Activated CD4-positive, alpha-beta T cell treated with anti-CD3 and anti-CD28 coated beads for 36 hours (primary cell): ENCODE measurements at regions not wholly inside any gene's neighbourhood (a gene's known extent, or its start where the extent isn't known, plus 50 kb on each side); places are given as distances from the start of the nearest gene placed in this dataset.
"Not testable (repeated sequence)": the region's sequence is repeated elsewhere in the genome, so short reads cannot be mapped to it uniquely, and the experiment has no call there.

Experiments used
- ATAC-seq: fragments of 200-7000 bp; cut with Tn5 transposase; one replicate; pipeline ENCODE4 v1.10.0; 2021; ENCODE audit warnings: mild to moderate bottlenecking, moderate library complexity
- CTCF ChIA-PET: fragments of 350-600 bp; sonication (Branson Sonifier 250); formaldehyde crosslinking; loops from one replicate; lab custom pipeline; 2021; ENCODE audit warnings: antibody characterized with exemption; lab: Charles Lee
- POLR2A ChIA-PET: fragments of 350-600 bp; sonication (Branson Sonifier 250); formaldehyde crosslinking; loops from one replicate; lab custom pipeline; 2021; ENCODE audit warnings: antibody characterized with exemption, inconsistent platforms; lab: Charles Lee
- DNase-seq: peaks from one replicate; pipeline ENCODE4 v3.0.0-alpha.2; 2020
- H3K27ac Mint-ChIP-seq: one replicate; pipeline ENCODE4 v1.8.0; 2021; ENCODE audit warnings: mixed read lengths
- H3K27me3 Mint-ChIP-seq: one replicate; pipeline ENCODE4 v1.8.0; 2021; ENCODE audit warnings: mixed read lengths
- H3K36me3 Mint-ChIP-seq: one replicate; pipeline ENCODE4 v1.8.0; 2021; ENCODE audit warnings: low read depth, mixed read lengths
- H3K4me1 Mint-ChIP-seq: one replicate; pipeline ENCODE4 v1.8.0; 2021; ENCODE audit warnings: mixed read lengths
- H3K4me3 Mint-ChIP-seq: one replicate; pipeline ENCODE4 v1.8.0; 2021; ENCODE audit warnings: mild to moderate bottlenecking, moderate library complexity, mixed read lengths
- H3K9me3 Mint-ChIP-seq: one replicate; pipeline ENCODE4 v1.8.0; 2021; ENCODE audit warnings: low read depth, mixed read lengths
- intact Hi-C, 2 experiments: fragments of 100-400 bp; cut with DNase I in 1 of 2; cut with micrococcal nuclease in 1 of 2; formaldehyde crosslinking; loops; one replicate each; pipeline versions ENCODE4 v1.14.2 to v1.15.1; 2022 to 2024; cut with DNase I, micrococcal nuclease

DNA sequence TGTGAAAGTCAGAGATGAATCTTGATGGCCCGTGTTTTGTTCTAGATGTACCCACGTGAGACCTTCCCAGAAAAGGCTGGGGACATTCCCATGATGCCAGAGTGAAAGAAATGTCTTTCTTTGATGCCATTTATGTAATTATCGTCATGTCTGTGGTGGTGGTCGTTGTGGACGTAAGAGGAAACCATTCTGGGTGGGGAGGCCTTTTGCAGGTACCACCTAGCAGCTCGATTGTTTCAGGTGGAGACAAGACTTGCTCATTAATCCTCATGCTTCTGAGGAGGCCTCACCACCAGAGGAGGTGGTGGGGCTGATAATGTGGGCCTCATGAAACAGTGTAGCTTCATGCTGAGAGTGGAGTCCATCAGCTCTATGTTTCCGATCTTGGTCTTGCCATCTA lies 58.1 kb upstream of the USP3 start:
- Mint-ChIP-seq H3K4me3 (no peak overlapping the region), H3K36me3 (no peaks in the 10 kb centered on the region), H3K9me3 (no peaks in the 10 kb centered on the region), H3K27ac (no peak overlapping the region), H3K4me1 (peaks cover 22% of the 10 kb centered on the region), H3K27me3 (no peaks in the 10 kb centered on the region)
- no peak for DNase-seq
- ChIA-PET POLR2A (interaction anchor here (0.5 kb wide), 1 partner anchor 10 kb away, joined by 3 read pairs; no protein-coding TSS in a partner anchor), CTCF (interaction anchor here (0.8 to 1.2 kb wide), 3 partner anchors 119 to 622 kb away, joined by 3 read pairs; no protein-coding TSS in a partner anchor)
- ATAC-seq: no peak
- intact Hi-C loops: no loop called here

DNA sequence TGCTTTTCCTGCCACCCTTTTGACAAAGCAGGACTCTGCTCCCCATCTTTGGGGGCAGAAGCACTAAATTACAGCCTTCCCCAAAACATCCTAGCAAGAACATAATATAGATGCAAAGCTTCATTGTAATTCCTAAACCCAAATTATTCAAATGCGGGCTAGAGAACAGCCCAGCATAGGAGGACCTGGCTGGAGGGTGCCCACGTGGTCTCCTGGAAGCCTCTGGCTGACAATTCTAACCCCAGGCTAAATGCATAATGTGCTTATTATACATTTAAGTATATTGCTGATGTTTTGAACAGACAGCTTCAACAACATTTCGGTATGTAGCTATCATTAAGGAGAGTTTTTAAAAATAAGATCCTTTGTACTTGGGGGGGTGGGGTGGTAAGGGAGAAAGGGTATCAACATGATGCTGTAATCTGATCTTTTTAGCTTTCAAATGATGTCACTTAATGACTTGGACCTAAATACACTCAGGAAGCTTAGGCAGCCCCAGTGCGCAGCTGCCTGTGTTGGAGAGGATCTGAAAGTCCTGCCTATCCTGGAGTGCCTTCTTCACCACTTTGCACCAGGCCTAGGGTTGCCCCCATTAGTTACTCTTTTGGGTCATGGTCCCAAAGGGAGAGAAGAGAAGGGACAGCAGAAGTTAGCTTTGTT lies 57.2 kb upstream of the USP3 start:
- DNase-seq: no peak
- Mint-ChIP-seq H3K27me3 (no peaks in the 10 kb centered on the region), H3K36me3 (no peaks in the 10 kb centered on the region), H3K4me1 (peaks cover 13% of the 10 kb centered on the region), H3K9me3 (no peaks in the 10 kb centered on the region), H3K27ac (no peak overlapping the region), H3K4me3 (no peak overlapping the region)
- ATAC-seq: no peak
- ChIA-PET POLR2A (interaction anchor here (0.5 to 0.8 kb wide), 2 partner anchors 10 to 11 kb away, joined by 3 read pairs; no protein-coding TSS in a partner anchor), CTCF (interaction anchor here (0.6 to 1.3 kb wide), 8 partner anchors 14 to 621 kb away, joined by 3 read pairs; no protein-coding TSS in a partner anchor)
- intact Hi-C loops: no loop called here

DNA sequence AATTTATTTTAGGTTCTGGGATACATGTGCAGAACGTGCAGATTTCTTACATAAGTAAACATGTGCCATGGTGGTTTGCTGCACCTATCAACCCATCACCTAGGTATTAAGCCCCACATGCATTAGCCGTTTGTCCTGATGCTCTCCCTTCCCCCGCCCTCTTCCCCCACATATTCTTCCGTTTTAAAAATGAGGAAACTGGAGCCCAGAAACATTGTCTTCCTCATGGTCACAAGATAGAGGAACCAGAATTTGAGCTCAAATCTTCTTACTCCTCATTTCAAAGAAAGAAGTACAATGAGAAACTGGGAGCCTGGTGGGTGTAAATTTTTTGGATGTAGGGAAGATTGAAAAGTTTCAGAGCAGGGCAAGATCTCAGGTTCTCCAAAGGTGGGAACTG lies 56.1 kb upstream of the USP3 start:
- Mint-ChIP-seq H3K27ac (no peak overlapping the region), H3K4me3 (no peak overlapping the region), H3K27me3 (no peaks in the 10 kb centered on the region), H3K4me1 (peaks cover 8% of the 10 kb centered on the region), H3K9me3 (no peaks in the 10 kb centered on the region), H3K36me3 (no peaks in the 10 kb centered on the region)
- no peak for DNase-seq
- intact Hi-C loops: no loop called here
- no peak for ATAC-seq
- CTCF ChIA-PET: interaction anchor here (1.3 kb wide), 2 partner anchors 15 to 27 kb away, joined by 3 read pairs; no protein-coding TSS in a partner anchor
- POLR2A ChIA-PET: no interaction called here

DNA sequence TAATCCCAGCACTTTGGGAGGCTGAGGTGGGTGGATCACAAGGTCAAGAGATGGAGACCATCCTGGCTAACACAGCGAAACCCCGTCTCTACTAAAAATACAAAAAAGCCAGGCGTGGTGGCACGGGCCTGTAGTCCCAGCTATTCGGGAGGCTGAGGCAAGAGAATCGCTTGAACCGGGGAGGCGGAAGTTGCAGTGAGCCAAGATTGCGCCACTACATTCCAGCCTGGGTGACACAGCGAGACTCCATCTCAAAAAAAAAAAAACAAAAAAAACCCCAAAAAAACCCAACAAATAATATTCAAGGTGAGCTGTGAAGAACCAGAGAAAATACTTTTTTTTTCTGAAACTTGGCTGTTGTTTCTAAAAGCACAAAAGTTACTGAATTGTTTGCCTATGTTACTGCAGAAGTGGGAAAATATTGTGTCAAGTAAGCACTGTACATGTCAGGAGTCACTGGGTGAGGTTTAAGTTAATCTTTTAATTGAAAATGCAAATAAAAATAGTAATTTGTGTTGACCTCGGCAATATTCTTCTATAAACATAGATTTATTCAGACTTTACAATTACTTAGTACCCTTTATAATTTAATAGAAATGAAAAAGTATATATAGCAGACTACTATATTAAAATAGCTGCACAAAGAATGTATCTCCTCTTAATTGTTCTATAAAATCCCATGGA lies 55.4 kb upstream of the USP3 start:
- H3K4me3 Mint-ChIP-seq, POLR2A ChIA-PET, H3K9me3 Mint-ChIP-seq, H3K27me3 Mint-ChIP-seq, H3K4me1 Mint-ChIP-seq, ATAC-seq, H3K27ac Mint-ChIP-seq, H3K36me3 Mint-ChIP-seq, intact Hi-C loops, DNase-seq: not testable (repeated sequence)
- CTCF ChIA-PET: interaction anchor here (0.7 kb wide), 1 partner anchor 60 kb away, joined by 3 read pairs; no protein-coding TSS in a partner anchor

DNA sequence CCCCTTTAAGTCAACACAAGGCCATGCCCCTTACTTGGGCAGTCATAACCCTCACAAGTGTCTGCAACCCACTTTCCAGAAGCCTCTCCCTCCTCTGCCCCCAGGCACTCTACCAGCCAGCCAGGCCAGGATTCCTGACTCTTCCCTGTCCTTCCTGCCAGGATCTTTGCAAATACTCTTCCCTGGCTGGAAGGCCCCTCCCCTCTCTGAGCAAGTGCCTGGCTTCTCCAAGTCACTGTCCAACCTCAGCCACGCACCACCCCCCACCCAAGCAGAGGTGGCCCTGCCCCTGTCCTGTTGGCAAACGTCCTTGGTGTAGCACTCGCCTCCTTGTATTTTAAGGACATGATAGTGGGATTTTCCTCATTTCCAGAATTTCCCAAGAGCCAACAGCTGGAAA lies 54.7 kb upstream of the USP3 start:
- intact Hi-C loops: no loop called here
- H3K27ac Mint-ChIP-seq: no peak overlapping the region
- POLR2A ChIA-PET: no interaction called here
- CTCF ChIA-PET: interaction anchor here (0.7 kb wide), 1 partner anchor 61 kb away, joined by 3 read pairs; no protein-coding TSS in a partner anchor
- no peak for ATAC-seq
- H3K4me1 Mint-ChIP-seq: peaks cover 8% of the 10 kb centered on the region
- H3K36me3 Mint-ChIP-seq: no peaks in the 10 kb centered on the region
- no peak for DNase-seq
- no peak overlapping the region for H3K4me3 Mint-ChIP-seq
- no peaks in the 10 kb centered on the region for H3K27me3 Mint-ChIP-seq
- H3K9me3 Mint-ChIP-seq: no peaks in the 10 kb centered on the region

DNA sequence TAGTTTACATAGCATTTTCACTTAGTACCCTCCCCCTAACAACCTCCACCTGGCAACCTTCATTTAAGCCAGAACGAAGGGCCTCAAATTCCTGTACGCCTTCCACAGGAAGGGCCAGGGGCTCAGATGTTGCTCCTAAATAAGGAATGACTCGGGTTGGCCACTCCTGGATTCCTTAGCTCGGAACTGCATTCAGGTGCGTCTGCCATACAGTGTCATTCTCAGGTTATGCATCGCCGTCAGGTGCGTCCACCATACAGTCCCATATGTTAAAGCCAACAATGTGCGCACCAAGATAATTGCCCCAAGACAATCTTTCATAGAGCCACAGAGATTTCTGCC lies 53.5 kb upstream of the USP3 start:
- CTCF ChIA-PET: interaction anchor here (1.8 kb wide), 1 partner anchor 14 kb away, joined by 6 read pairs; no protein-coding TSS in a partner anchor
- intact Hi-C loops: no loop called here
- H3K4me1 Mint-ChIP-seq: peaks cover 7% of the 10 kb centered on the region
- H3K27me3 Mint-ChIP-seq: no peaks in the 10 kb centered on the region
- H3K4me3 Mint-ChIP-seq: no peak overlapping the region
- no peaks in the 10 kb centered on the region for H3K36me3 Mint-ChIP-seq
- H3K27ac Mint-ChIP-seq: no peak overlapping the region
- H3K9me3 Mint-ChIP-seq: no peaks in the 10 kb centered on the region
- DNase-seq: no peak
- ATAC-seq: no peak
- POLR2A ChIA-PET: no interaction called here

DNA sequence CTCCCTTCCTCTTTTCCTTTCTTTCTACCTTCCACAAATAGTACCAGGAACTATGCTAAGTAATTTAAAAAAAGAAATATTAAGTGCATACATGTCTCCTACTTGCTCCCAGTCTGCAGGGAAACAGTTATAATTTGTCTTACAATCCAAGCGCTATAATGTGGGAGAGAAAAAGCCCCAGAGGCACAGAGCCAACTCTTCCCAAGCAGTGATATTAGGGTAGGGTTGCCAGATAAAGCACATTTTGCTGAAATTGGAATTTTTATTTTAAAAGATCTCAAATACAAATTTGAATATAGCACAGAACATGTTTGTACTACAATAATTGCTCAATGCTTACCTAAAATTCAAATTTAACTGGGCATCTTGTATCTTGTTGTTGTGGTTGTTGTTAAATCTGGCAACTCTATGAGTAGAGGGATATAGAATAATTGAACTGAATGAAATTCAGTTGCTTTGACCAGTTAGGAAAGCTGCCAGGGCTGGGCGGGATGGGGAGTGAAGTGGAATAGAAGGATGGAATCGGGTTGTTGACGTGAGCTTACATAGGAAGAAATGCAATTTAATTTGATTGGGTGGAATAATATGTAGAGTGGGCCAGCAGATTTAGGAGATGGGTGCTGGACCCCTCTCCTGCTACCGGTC lies 52.6 kb upstream of the USP3 start:
- intact Hi-C loops: no loop called here
- no peaks in the 10 kb centered on the region for H3K4me1 Mint-ChIP-seq

DNA sequence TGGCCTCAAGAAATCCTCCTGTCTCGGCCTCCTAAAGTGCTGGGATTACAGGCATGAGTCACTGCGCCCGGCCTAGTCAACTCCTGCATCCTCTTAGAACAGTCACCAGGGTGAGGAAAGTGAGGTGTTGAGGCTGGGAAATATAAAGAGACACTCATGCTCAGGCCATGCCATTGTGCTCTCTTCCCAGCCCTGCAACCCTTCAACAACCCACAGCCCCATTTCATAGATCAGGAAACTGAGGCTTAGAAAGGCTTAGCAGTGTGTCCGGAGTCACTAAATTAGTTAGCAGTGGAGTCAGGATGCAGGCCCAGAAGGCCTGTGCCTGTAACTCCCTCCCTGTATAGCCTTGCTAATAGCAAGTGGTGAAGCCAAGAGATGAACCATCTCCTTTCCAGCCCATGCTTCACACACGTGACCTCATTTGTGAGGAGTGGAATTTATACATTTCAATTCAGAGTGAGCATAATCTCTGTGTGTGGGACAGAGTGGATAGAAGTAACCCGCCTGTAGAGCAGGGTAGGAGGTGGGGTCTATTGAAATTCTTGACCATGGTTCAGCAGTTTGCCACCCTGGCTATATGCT lies 51.7 kb upstream of the USP3 start:
- ChIA-PET POLR2A (no interaction called here), CTCF (interaction anchor here (0.5 to 0.6 kb wide), 2 partner anchors 144 to 281 kb away, joined by 3 read pairs; no protein-coding TSS in a partner anchor)
- no peaks in the 10 kb centered on the region for H3K4me1 Mint-ChIP-seq
- intact Hi-C loops: no loop called here
- no peak for DNase-seq
- no peak for ATAC-seq
- no peak overlapping the region for H3K27ac Mint-ChIP-seq
- no peaks in the 10 kb centered on the region for H3K36me3 Mint-ChIP-seq
- no peak overlapping the region for H3K4me3 Mint-ChIP-seq
- H3K27me3 Mint-ChIP-seq: no peaks in the 10 kb centered on the region
- H3K9me3 Mint-ChIP-seq: no peaks in the 10 kb centered on the region

More for the DNA sequence above, 52.6 kb upstream of the USP3 start:
- no peaks in the 10 kb centered on the region for H3K9me3 Mint-ChIP-seq
- CTCF ChIA-PET: interaction anchor here (0.6 to 1.8 kb wide), 2 partner anchors 10 to 15 kb away, joined by 5 to 6 read pairs; no protein-coding TSS in a partner anchor
- H3K27me3 Mint-ChIP-seq: no peaks in the 10 kb centered on the region
- POLR2A ChIA-PET: no interaction called here
- ATAC-seq (no peak), DNase-seq (no peak)
- H3K36me3 Mint-ChIP-seq: no peaks in the 10 kb centered on the region
- H3K27ac Mint-ChIP-seq: no peak overlapping the region
- H3K4me3 Mint-ChIP-seq: no peak overlapping the region

DNA sequence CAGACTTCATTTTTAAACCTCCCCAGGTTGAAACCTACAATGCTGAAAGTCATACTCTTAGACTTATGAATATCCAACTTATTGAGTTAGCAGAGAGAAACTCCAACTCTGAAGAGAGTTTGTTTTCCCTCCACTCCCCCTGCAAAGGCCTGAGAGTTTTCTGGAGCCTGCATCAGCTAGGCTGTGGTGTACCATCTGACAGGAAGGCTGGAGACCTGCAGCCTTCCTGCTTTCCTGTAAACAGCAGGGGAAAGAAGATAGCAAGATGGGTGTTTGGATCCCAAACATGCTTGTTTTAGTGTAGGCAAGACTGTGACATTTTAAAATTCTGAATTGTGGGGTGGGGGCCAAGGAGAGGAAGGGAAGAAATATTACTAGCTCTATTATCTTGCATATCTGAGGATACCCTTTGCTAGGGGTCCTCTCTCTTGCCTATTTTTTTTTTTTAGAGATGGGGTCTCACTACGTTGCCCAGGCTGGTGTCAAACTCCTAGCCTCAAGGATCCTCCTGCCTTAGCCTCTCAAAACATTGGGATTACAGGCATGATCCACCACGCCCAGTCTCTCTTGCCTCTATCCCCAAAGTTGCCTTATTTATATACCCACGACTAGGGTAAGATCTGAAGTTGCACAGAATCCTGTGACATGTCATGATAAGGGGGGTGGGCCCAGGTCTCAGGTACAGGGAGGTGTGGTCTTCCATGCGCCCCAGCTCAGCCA lies 51.0 kb upstream of the USP3 start:
- Mint-ChIP-seq H3K9me3 (no peaks in the 10 kb centered on the region), H3K27ac (no peak overlapping the region), H3K4me3 (no peak overlapping the region), H3K36me3 (no peaks in the 10 kb centered on the region), H3K27me3 (no peaks in the 10 kb centered on the region), H3K4me1 (no peaks in the 10 kb centered on the region)
- intact Hi-C loops: no loop called here
- ChIA-PET CTCF (interaction anchor here (0.5 to 1.8 kb wide), 4 partner anchors 11 to 281 kb away, joined by 3 to 5 read pairs (median 3); no protein-coding TSS in a partner anchor), POLR2A (no interaction called here)
- ATAC-seq (no peak), DNase-seq (no peak)

DNA sequence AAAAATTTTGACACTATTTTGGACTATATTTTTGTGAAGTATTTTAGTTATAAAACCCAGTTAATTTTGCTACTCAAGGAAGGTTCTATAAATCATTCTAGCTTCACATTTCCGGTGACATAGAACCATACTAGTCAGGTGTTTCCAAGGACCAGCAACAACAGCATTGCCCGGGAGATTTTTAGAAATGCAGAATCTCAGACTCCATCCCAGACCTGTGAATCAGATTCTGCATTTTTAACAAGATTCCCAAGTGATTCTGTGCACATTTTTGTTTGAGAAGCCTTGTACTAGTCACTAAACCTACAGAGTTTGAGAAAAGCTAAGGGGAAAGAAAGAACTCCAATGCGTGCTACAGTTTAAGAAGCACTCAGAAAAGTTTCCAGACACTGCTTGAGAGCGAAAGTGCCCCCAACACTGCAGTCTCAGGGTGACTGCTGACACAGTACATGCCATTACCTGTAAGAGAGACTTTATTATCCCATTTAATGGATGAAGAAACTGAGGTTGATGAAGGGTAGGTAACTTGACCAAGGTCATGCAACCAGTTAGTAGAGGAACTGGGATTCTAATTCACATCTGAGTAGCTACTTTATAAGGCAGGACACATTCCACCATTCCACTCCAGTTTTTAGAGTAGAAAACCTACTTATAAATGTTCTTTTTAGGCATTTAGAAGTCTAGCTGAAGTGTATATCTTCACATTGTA lies 49.7 kb upstream of the USP3 start:
- H3K9me3 Mint-ChIP-seq: no peaks in the 10 kb centered on the region
- DNase-seq (no peak), ATAC-seq (no peak)
- intact Hi-C loops: no loop called here
- H3K4me3 Mint-ChIP-seq: no peak overlapping the region
- no peaks in the 10 kb centered on the region for H3K4me1 Mint-ChIP-seq
- ChIA-PET CTCF (interaction anchor here (1.0 to 1.8 kb wide), 3 partner anchors 12 to 29 kb away, joined by 3 to 5 read pairs (median 3); no protein-coding TSS in a partner anchor), POLR2A (no interaction called here)
- H3K36me3 Mint-ChIP-seq: no peaks in the 10 kb centered on the region
- H3K27ac Mint-ChIP-seq: no peak overlapping the region
- no peaks in the 10 kb centered on the region for H3K27me3 Mint-ChIP-seq
